OCI-LY1 (cell line): ENCODE measurements at regions not wholly inside any gene's neighbourhood (a gene's known extent, or its start where the extent isn't known, plus 50 kb on each side); places are given as distances from the start of the nearest gene placed in this dataset.

Experiments used
- H2AFZ ChIP-seq: fragments of 200-600 bp; sonication (generic), shearing (Covaris generic); 2 replicates; pipeline ENCODE4 v1.6.0; 2014; ENCODE audit warnings: antibody characterized with exemption, mild to moderate bottlenecking, low read length
- H3F3A ChIP-seq: fragments of 200-600 bp; sonication (generic), shearing (Covaris generic); 2 replicates; pipeline ENCODE4 v1.6.0; 2014; ENCODE audit warnings: mild to moderate bottlenecking, antibody characterized with exemption, low read length, moderate library complexity; ENCODE audit not compliant: insufficient read depth
- H3K27ac ChIP-seq: fragments of 200-600 bp; sonication (generic); 2 replicates; pipeline ENCODE4 v1.5.1; 2014; ENCODE audit warnings: low read length, mixed run types, mild to moderate bottlenecking, low read depth; ENCODE audit not compliant: poor library complexity, severe bottlenecking
- H3K27me3 ChIP-seq: fragments of 200-600 bp; sonication (generic); 2 replicates; pipeline ENCODE4 v1.6.0; 2014; ENCODE audit warnings: antibody characterized with exemption, mild to moderate bottlenecking, low read length, moderate library complexity; ENCODE audit not compliant: insufficient read depth
- H3K36me3 ChIP-seq: fragments of 200-600 bp; sonication (generic); 2 replicates; pipeline ENCODE4 v1.6.1; 2014; ENCODE audit warnings: mild to moderate bottlenecking, antibody characterized with exemption, low read length, moderate library complexity, mixed read lengths; ENCODE audit not compliant: insufficient read depth
- H3K4me1 ChIP-seq: fragments of 200-600 bp; sonication (generic); 2 replicates; pipeline ENCODE4 v1.5.1; 2014; ENCODE audit warnings: mild to moderate bottlenecking, low read length, moderate library complexity; ENCODE audit not compliant: insufficient read depth, severe bottlenecking
- H3K4me2 ChIP-seq: fragments of 200-600 bp; sonication (generic), shearing (Covaris generic); 2 replicates; pipeline ENCODE4 v1.6.1; 2014; ENCODE audit warnings: low read length
- H3K4me3 ChIP-seq: fragments of 200-600 bp; sonication (generic); 2 replicates; pipeline ENCODE4 v1.5.1; 2014; ENCODE audit warnings: low read length, low read depth, mild to moderate bottlenecking, mixed read lengths; ENCODE audit not compliant: poor library complexity, severe bottlenecking
- H3K79me2 ChIP-seq: fragments of 200-600 bp; shearing (Covaris generic); 2 replicates; pipeline ENCODE4 v1.6.1; 2016; ENCODE audit warnings: mixed run types, low read length, mixed read lengths; ENCODE audit not compliant: insufficient read depth
- H3K9ac ChIP-seq: fragments of 200-600 bp; sonication (generic), shearing (Covaris generic); 2 replicates; pipeline ENCODE4 v1.6.1; 2014; ENCODE audit warnings: mild to moderate bottlenecking, low read length, mixed read lengths
- H3K9me2 ChIP-seq: fragments of 200-600 bp; sonication (generic), shearing (Covaris generic); 2 replicates; pipeline ENCODE4 v1.6.1; 2014; ENCODE audit warnings: low read depth, mild to moderate bottlenecking, low read length, mixed read lengths
- H3K9me3 ChIP-seq: fragments of 200-600 bp; shearing (Covaris generic); 2 replicates; pipeline ENCODE4 v1.6.1; 2014; ENCODE audit warnings: low read length, mixed read lengths
- H4K20me1 ChIP-seq: fragments of 200-600 bp; sonication (generic), shearing (Covaris generic); 2 replicates; pipeline ENCODE4 v1.6.0; 2016; ENCODE audit warnings: mild to moderate bottlenecking, low read length; ENCODE audit not compliant: insufficient read depth
- CTCF ChIP-seq: fragments of 200-600 bp; sonication (generic), shearing (Covaris generic); IDR thresholded peaks from 2 replicates; pipeline ENCODE4 v1.5.1; 2017; ENCODE audit warnings: mild to moderate bottlenecking, antibody characterized with exemption, low read length, moderate library complexity, mixed read lengths
- EZH2 ChIP-seq: fragments of 200-600 bp; sonication (generic), shearing (Covaris generic); IDR thresholded peaks from 2 replicates; pipeline ENCODE4 v1.8.0; 2017; ENCODE audit warnings: borderline replicate concordance, mixed run types, mild to moderate bottlenecking, antibody characterized with exemption, low read length, moderate library complexity, mixed read lengths

- Histone ChIP-seq H3K27ac (no peak overlapping the region), H3K4me2 (no peak overlapping the region), H3K79me2 (no peaks in the 10 kb centered on the region), H3K9me2 (no peaks in the 10 kb centered on the region), H3F3A (no peaks in the 10 kb centered on the region), H3K27me3 (no peaks in the 10 kb centered on the region), H4K20me1 (no peaks in the 10 kb centered on the region), H3K4me1 (no peaks in the 10 kb centered on the region), H3K4me3 (no peak overlapping the region), H3K36me3 (no peaks in the 10 kb centered on the region), H3K9me3 (no peaks in the 10 kb centered on the region), H3K9ac (no peak overlapping the region), H2AFZ (no peak overlapping the region)
- TF ChIP-seq CTCF (no peak), EZH2 (no peak)
Observed at GRCh38 chrX:122418758-122419157, 765.3 kb upstream of the GRIA3 start.

- TF ChIP-seq EZH2 (no peak), CTCF (no peak)
Observed at GRCh38 chrX:122421434-122422121, 762.5 kb upstream of the GRIA3 start.

GRCh38 chrX:122422547-122422946, 761.5 kb upstream of the GRIA3 start:
- H3K27me3 ChIP-seq, result no peaks in the 10 kb centered on the region
- no peaks in the 10 kb centered on the region for H4K20me1 ChIP-seq
- no peak overlapping the region for H3K4me2 ChIP-seq
- no peak overlapping the region for H3K9ac ChIP-seq
- no peak overlapping the region for H3K4me3 ChIP-seq
- H2AFZ ChIP-seq, result no peak overlapping the region
- no peaks in the 10 kb centered on the region for H3K79me2 ChIP-seq
- H3K4me1 ChIP-seq, result no peaks in the 10 kb centered on the region
- H3K27ac ChIP-seq, result no peak overlapping the region
- no peaks in the 10 kb centered on the region for H3F3A ChIP-seq
- H3K9me2 ChIP-seq, result no peaks in the 10 kb centered on the region
- TF ChIP-seq CTCF (no peak), EZH2 (no peak)
- no peaks in the 10 kb centered on the region for H3K9me3 ChIP-seq
- no peaks in the 10 kb centered on the region for H3K36me3 ChIP-seq

More at GRCh38 chrX:122421434-122422121, 762.5 kb upstream of the GRIA3 start:
- no peaks in the 10 kb centered on the region for H3K36me3 ChIP-seq
- H4K20me1 ChIP-seq, result no peaks in the 10 kb centered on the region
- H3K9me2 ChIP-seq, result no peaks in the 10 kb centered on the region
- H3K9me3 ChIP-seq, result no peaks in the 10 kb centered on the region
- H3K4me1 ChIP-seq, result no peaks in the 10 kb centered on the region
- no peak overlapping the region for H3K27ac ChIP-seq
- H3K9ac ChIP-seq, result no peak overlapping the region
- H3K27me3 ChIP-seq, result no peaks in the 10 kb centered on the region
- H3K79me2 ChIP-seq, result no peaks in the 10 kb centered on the region
- no peak overlapping the region for H3K4me2 ChIP-seq
- no peaks in the 10 kb centered on the region for H3F3A ChIP-seq
- H2AFZ ChIP-seq, result no peak overlapping the region
- no peak overlapping the region for H3K4me3 ChIP-seq
